ENCODE measurements at regions not wholly inside any gene's neighbourhood (a gene's known extent, or its start where the extent isn't known, plus 50 kb on each side); places are given as distances from the start of the nearest gene placed in this dataset.

DNA sequence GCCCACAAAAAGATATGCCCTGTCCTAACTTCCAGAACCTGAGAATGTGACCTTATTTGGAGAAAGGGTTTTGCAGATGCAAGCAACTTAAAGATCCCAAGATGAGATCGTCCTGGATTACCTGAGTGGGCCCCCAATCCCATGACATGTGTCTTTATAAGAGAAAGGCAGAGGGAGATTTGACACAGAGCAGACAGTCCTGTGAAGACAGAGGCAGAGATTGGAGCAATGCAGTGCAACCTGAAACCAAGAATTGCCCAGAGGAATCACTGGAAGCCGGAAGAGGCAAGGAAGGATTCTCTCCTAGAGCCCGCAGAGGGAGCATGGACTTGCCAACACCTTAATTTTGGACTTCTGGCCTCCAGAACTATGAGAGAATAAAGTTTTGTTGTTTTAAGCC lies 171.5 kb downstream of the SMIM20 start (continued):
- TF ChIP-seq RBBP5 (conservative IDR thresholded peaks at IDR 0.05) = no peak
- TF ChIP-seq SP1 (IDR thresholded peaks at IDR 0.05; ENCODE audit: low read depth, low read length) = no peak
- no peak for TF ChIP-seq PAX5 (IDR thresholded peaks at IDR 0.05; ENCODE audit: borderline replicate concordance, low read depth, low read length)

DNA sequence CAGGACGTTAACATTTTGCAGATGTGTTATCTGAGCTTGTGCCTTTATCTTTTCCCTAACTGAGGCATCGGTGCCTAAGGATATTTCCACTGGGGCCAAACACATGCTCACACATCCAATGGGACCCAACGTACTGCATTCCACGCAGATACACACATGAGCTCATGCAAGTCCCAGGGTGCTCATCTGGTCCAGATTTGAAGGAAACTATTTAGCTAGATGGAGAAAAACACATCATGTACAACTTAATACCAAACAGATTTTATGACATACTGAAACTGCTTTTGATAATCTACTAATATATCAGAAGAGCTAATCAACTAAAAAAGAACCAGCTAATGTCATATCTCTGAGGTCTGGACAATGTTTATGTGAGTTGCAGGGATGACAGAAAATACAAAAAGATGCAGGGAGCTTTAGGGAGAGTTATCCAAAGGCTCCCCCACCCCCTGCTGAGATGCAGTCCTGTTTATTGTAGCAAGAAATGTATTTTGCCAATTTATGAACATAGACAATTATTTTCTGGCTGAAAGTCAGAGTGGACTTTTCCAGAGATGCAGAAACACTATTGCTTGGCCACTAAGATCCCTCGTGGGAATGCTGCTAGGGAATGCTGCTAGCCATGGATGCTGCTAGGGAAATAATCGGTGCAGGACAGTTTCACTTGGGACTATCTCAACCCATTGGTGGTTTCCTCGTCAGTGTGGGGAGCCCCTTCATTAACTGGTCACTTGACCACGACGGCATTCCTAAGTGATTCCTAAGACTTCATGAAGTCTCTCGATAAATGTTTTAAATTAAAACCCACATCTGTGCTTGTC lies 172.8 kb downstream of the SMIM20 start:
- Histone ChIP-seq H3K79me2 (ENCODE audit: control insufficient read depth, insufficient read depth, low read length) (no peaks in the 10 kb centered on the region), H3K9me3 (replicated peaks; ENCODE audit: control insufficient read depth, insufficient read depth, low read length) (peaks cover 5% of the 10 kb centered on the region; the same call in 2 of the 3 replicates), H3K36me3 (ENCODE audit: control insufficient read depth in 2 of 2, insufficient read depth in 2 of 2, low read length in 1 of 2) (no peaks in the 10 kb centered on the region), H3K4me2 (ENCODE audit: control insufficient read depth, insufficient read depth) (no peak overlapping the region), H3K4me1 (ENCODE audit: control insufficient read depth, insufficient read depth, low read length) (peaks cover 45% of the 10 kb centered on the region), H3K27me3 (replicated peaks in 1 of 2; ENCODE audit: control insufficient read depth in 2 of 2, insufficient read depth in 2 of 2, low read length in 1 of 2) (no peaks in the 10 kb centered on the region), H3K9ac (ENCODE audit: control insufficient read depth, insufficient read depth, low read length) (no peak overlapping the region), H3K27ac (ENCODE audit: control insufficient read depth, insufficient read depth) (no peak overlapping the region), H3K4me3 (no peak overlapping the region), H4K20me1 (ENCODE audit: control insufficient read depth, insufficient read depth) (no peaks in the 10 kb centered on the region), H2AFZ (ENCODE audit: control insufficient read depth, low read depth, low read length) (no peak overlapping the region)
- BruUV-seq (replicated peaks) = no TSS peak
- ChIA-PET SMC1A (ENCODE audit: uncharacterized antibody, unreplicated experiment) (interaction anchor here (0.8 to 4.9 kb wide), 7 partner anchors 11 to 238 kb away, joined by 3 to 37 read pairs (median 4); no protein-coding TSS in a partner anchor), POLR2A (interaction anchor here (0.5 to 1.2 kb wide), 2 partner anchors 11 to 189 kb away, joined by 3 to 6 read pairs; no protein-coding TSS in a partner anchor), RAD21 (ENCODE audit: unreplicated experiment) (interaction anchor here (0.6 to 4.8 kb wide), 9 partner anchors 11 to 238 kb away, joined by 3 to 31 read pairs (median 4); partner anchors contain the start of gene RBPJ), CTCF (interaction anchor here (0.6 to 1.9 kb wide), 9 partner anchors 11 to 702 kb away, joined by 3 to 7 read pairs (median 3); no protein-coding TSS in a partner anchor)
- intact Hi-C loops (cut with micrococcal nuclease; ENCODE audit: unreplicated experiment) (no loop called here), in situ Hi-C loops (cut with MboI) (no loop called here)
- TF ChIP-seq POLR2AphosphoS5 (IDR thresholded peaks at IDR 0.05; ENCODE audit: low read length) (no peak), RUNX3 (IDR thresholded peaks at IDR 0.05; ENCODE audit: low read length) (no peak), IKZF1 (conservative IDR thresholded peaks at IDR 0.05) (no peak)
- TF ChIP-seq, protein P1, sequence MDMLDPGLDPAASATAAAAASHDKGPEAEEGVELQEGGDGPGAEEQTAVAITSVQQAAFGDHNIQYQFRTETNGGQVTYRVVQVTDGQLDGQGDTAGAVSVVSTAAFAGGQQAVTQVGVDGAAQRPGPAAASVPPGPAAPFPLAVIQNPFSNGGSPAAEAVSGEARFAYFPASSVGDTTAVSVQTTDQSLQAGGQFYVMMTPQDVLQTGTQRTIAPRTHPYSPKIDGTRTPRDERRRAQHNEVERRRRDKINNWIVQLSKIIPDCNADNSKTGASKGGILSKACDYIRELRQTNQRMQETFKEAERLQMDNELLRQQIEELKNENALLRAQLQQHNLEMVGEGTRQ (IDR thresholded peaks at IDR 0.05; ENCODE audit: borderline replicate concordance, low read depth, low read length) = no peak
- TF ChIP-seq, protein P2, sequence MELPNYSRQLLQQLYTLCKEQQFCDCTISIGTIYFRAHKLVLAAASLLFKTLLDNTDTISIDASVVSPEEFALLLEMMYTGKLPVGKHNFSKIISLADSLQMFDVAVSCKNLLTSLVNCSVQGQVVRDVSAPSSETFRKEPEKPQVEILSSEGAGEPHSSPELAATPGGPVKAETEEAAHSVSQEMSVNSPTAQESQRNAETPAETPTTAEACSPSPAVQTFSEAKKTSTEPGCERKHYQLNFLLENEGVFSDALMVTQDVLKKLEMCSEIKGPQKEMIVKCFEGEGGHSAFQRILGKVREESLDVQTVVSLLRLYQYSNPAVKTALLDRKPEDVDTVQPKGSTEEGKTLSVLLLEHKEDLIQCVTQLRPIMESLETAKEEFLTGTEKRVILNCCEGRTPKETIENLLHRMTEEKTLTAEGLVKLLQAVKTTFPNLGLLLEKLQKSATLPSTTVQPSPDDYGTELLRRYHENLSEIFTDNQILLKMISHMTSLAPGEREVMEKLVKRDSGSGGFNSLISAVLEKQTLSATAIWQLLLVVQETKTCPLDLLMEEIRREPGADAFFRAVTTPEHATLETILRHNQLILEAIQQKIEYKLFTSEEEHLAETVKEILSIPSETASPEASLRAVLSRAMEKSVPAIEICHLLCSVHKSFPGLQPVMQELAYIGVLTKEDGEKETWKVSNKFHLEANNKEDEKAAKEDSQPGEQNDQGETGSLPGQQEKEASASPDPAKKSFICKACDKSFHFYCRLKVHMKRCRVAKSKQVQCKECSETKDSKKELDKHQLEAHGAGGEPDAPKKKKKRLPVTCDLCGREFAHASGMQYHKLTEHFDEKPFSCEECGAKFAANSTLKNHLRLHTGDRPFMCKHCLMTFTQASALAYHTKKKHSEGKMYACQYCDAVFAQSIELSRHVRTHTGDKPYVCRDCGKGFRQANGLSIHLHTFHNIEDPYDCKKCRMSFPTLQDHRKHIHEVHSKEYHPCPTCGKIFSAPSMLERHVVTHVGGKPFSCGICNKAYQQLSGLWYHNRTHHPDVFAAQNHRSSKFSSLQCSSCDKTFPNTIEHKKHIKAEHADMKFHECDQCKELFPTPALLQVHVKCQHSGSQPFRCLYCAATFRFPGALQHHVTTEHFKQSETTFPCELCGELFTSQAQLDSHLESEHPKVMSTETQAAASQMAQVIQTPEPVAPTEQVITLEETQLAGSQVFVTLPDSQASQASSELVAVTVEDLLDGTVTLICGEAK (IDR thresholded peaks at IDR 0.05; ENCODE audit: borderline replicate concordance) = no peak
- TF ChIP-seq, protein P3, sequence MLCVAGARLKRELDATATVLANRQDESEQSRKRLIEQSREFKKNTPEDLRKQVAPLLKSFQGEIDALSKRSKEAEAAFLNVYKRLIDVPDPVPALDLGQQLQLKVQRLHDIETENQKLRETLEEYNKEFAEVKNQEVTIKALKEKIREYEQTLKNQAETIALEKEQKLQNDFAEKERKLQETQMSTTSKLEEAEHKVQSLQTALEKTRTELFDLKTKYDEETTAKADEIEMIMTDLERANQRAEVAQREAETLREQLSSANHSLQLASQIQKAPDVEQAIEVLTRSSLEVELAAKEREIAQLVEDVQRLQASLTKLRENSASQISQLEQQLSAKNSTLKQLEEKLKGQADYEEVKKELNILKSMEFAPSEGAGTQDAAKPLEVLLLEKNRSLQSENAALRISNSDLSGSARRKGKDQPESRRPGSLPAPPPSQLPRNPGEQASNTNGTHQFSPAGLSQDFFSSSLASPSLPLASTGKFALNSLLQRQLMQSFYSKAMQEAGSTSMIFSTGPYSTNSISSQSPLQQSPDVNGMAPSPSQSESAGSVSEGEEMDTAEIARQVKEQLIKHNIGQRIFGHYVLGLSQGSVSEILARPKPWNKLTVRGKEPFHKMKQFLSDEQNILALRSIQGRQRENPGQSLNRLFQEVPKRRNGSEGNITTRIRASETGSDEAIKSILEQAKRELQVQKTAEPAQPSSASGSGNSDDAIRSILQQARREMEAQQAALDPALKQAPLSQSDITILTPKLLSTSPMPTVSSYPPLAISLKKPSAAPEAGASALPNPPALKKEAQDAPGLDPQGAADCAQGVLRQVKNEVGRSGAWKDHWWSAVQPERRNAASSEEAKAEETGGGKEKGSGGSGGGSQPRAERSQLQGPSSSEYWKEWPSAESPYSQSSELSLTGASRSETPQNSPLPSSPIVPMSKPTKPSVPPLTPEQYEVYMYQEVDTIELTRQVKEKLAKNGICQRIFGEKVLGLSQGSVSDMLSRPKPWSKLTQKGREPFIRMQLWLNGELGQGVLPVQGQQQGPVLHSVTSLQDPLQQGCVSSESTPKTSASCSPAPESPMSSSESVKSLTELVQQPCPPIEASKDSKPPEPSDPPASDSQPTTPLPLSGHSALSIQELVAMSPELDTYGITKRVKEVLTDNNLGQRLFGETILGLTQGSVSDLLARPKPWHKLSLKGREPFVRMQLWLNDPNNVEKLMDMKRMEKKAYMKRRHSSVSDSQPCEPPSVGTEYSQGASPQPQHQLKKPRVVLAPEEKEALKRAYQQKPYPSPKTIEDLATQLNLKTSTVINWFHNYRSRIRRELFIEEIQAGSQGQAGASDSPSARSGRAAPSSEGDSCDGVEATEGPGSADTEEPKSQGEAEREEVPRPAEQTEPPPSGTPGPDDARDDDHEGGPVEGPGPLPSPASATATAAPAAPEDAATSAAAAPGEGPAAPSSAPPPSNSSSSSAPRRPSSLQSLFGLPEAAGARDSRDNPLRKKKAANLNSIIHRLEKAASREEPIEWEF (IDR thresholded peaks at IDR 0.05; ENCODE audit: insufficient replicate concordance, low read depth, low read length) = no peak
- DNase-seq (ENCODE audit: low read depth, low spot score) (no peak), ATAC-seq (no peak), FAIRE-seq (no peak)
- WGBS (ENCODE audit: insufficient coverage, insufficient replicate concordance, low lambda C conversion rate, missing lambda C conversion rate) = 76% methylated on average over 10 of the region's 10 CpGs
